SU-DHL-6 (cell line): ENCODE measurements at regions not wholly inside any gene's neighbourhood (a gene's known extent, or its start where the extent isn't known, plus 50 kb on each side); places are given as distances from the start of the nearest gene placed in this dataset.

Experiments
- H2AFZ ChIP-seq: fragments of 200-600 bp; sonication (generic); 2 replicates; pipeline ENCODE4 v1.6.1; 2014; ENCODE audit warnings: low read depth, mild to moderate bottlenecking, moderate library complexity, mixed read lengths, antibody characterized with exemption, low read length; ENCODE audit not compliant: severe bottlenecking
- H3F3A ChIP-seq: fragments of 200-600 bp; shearing (Covaris generic); 2 replicates; pipeline ENCODE4 v1.6.0; 2016; ENCODE audit warnings: antibody characterized with exemption, mild to moderate bottlenecking; ENCODE audit not compliant: insufficient read depth
- H3K27ac ChIP-seq: fragments of 200-600 bp; sonication (generic); 2 replicates; pipeline ENCODE4 v1.5.1; 2016; ENCODE audit warnings: low read depth, mild to moderate bottlenecking, low read length, moderate library complexity, mixed read lengths
- H3K27me3 ChIP-seq: fragments of 200-600 bp; sonication (generic), shearing (Covaris generic); 2 replicates; pipeline ENCODE4 v1.6.0; 2014; ENCODE audit warnings: mild to moderate bottlenecking, low read length
- H3K36me3 ChIP-seq: fragments of 200-600 bp; sonication (generic); 2 replicates; pipeline ENCODE4 v1.6.1; 2014; ENCODE audit warnings: mild to moderate bottlenecking, low read length, mixed read lengths
- H3K4me2 ChIP-seq: fragments of 300-600, 200-600 bp; shearing (Covaris generic), sonication (generic); 2 replicates; pipeline ENCODE4 v1.6.0; 2014; ENCODE audit warnings: low read length, low read depth, mild to moderate bottlenecking; ENCODE audit not compliant: poor library complexity, severe bottlenecking
- H3K4me3 ChIP-seq: fragments of 200-600 bp; sonication (generic); 2 replicates; pipeline ENCODE4 v1.5.1; 2014; ENCODE audit warnings: antibody characterized with exemption, low read length, mild to moderate bottlenecking, mixed read lengths; ENCODE audit not compliant: insufficient read depth, poor library complexity, severe bottlenecking
- H3K79me2 ChIP-seq: fragments of 200-600 bp; sonication (generic); 2 replicates; pipeline ENCODE4 v1.6.1; 2014; ENCODE audit warnings: mild to moderate bottlenecking, low read length, moderate library complexity; ENCODE audit not compliant: insufficient read depth
- H3K9ac ChIP-seq: fragments of 200-600 bp; sonication (generic); 2 replicates; pipeline ENCODE4 v1.7.0; 2014; ENCODE audit warnings: mild to moderate bottlenecking, low read length
- H3K9me2 ChIP-seq: fragments of 200-600 bp; sonication (generic); replicated peaks from 2 replicates; pipeline ENCODE4 v1.6.1; 2014; ENCODE audit warnings: low read length; ENCODE audit not compliant: insufficient read depth
- H3K9me3 ChIP-seq: fragments of 200-600 bp; sonication (generic); 2 replicates; pipeline ENCODE4 v1.6.1; 2014; ENCODE audit warnings: low read length, mixed read lengths; ENCODE audit not compliant: insufficient read depth
- H4K20me1 ChIP-seq: fragments of 200-600 bp; sonication (generic); 2 replicates; pipeline ENCODE4 v1.6.1; 2014; ENCODE audit warnings: low read depth, mild to moderate bottlenecking, antibody characterized with exemption, low read length, moderate library complexity, mixed read lengths
- CTCF ChIP-seq: fragments of 200-600 bp; sonication (generic); IDR thresholded peaks from one replicate; pipeline ENCODE4 v1.5.1; 2017; ENCODE audit warnings: antibody characterized with exemption, mild to moderate bottlenecking, low read length, moderate library complexity; ENCODE audit not compliant: insufficient read depth, poor library complexity, severe bottlenecking
- EZH2phosphoT487 ChIP-seq: fragments of 200-600 bp; sonication (generic), shearing (Covaris generic); conservative IDR thresholded peaks from 2 replicates; pipeline ENCODE4 v1.6.1; 2018; ENCODE audit warnings: mild to moderate bottlenecking, antibody characterized with exemption, low read length, moderate library complexity, mixed read lengths

- no peaks in the 10 kb centered on the region for H3F3A ChIP-seq
- H3K27me3 ChIP-seq = no peaks in the 10 kb centered on the region
- H3K9ac ChIP-seq = no peak overlapping the region
- H3K9me3 ChIP-seq = no peaks in the 10 kb centered on the region
- H3K27ac ChIP-seq = no peak overlapping the region
- H3K4me3 ChIP-seq = no peak overlapping the region
- H3K4me2 ChIP-seq = no peak overlapping the region
- no peak overlapping the region for H2AFZ ChIP-seq
- no peak for TF ChIP-seq EZH2phosphoT487
- TF ChIP-seq CTCF = no peak
- no peaks in the 10 kb centered on the region for H3K36me3 ChIP-seq
- no peaks in the 10 kb centered on the region for H3K79me2 ChIP-seq
- no peaks in the 10 kb centered on the region for H3K9me2 ChIP-seq
- no peaks in the 10 kb centered on the region for H4K20me1 ChIP-seq
These were observed 522.0 kb upstream of the MAN1A1 start for GRCh38 chr6:119871520-119871919.

GRCh38 chr6:119865466-119866350 is 516.1 kb upstream of the MAN1A1 start:
- Histone ChIP-seq H4K20me1 (no peaks in the 10 kb centered on the region), H3K9me3 (0 out of 2 replicates have a peak, but pooled peaks cover 3% of the 10 kb centered on the region), H3K4me3 (no peak overlapping the region), H3K9ac (no peak overlapping the region), H3K36me3 (no peaks in the 10 kb centered on the region), H2AFZ (no peak overlapping the region), H3K79me2 (no peaks in the 10 kb centered on the region), H3F3A (no peaks in the 10 kb centered on the region), H3K27ac (no peak overlapping the region), H3K27me3 (no peaks in the 10 kb centered on the region), H3K9me2 (no peaks in the 10 kb centered on the region; the same call in 1 of the 2 replicates), H3K4me2 (no peak overlapping the region)
- TF ChIP-seq CTCF (no peak), EZH2phosphoT487 (no peak)

- TF ChIP-seq CTCF = no peak
- no peak for TF ChIP-seq EZH2phosphoT487
- Histone ChIP-seq H3K36me3 (no peaks in the 10 kb centered on the region), H3K27ac (no peak overlapping the region), H3K4me3 (no peak overlapping the region), H3K9ac (no peak overlapping the region), H3K4me2 (no peak overlapping the region), H3K79me2 (no peaks in the 10 kb centered on the region), H2AFZ (no peak overlapping the region), H3K27me3 (no peaks in the 10 kb centered on the region), H3K9me2 (no peaks in the 10 kb centered on the region; the same call in 1 of the 2 replicates), H3K9me3 (0 out of 2 replicates have a peak, but pooled peaks cover 3% of the 10 kb centered on the region), H4K20me1 (no peaks in the 10 kb centered on the region), H3F3A (no peaks in the 10 kb centered on the region)
These were observed 513.2 kb upstream of the MAN1A1 start for GRCh38 chr6:119862719-119863118.
